HG03095 (cell line): ENCODE measurements at regions not wholly inside any gene's neighbourhood (a gene's known extent, or its start where the extent isn't known, plus 50 kb on each side); places are given as distances from the start of the nearest gene placed in this dataset.
"Not testable (repeated sequence)": the region's sequence is repeated elsewhere in the genome, so short reads cannot be mapped to it uniquely, and the experiment has no call there.

Source experiments
- ATAC-seq: cut with Tn5 transposase; IDR thresholded peaks from one replicate; pipeline ENCODE4 v1.9.1; 2021; ENCODE audit warnings: moderate library complexity; ENCODE audit not compliant: unreplicated experiment

- no peak for ATAC-seq
Observed at GRCh38 chr5:116750631-116751580, 176.3 kb upstream of the SEMA6A start.

GRCh38 chr5:116747881-116748280 lies 173.3 kb upstream of the SEMA6A start:
- ATAC-seq: no peak

GRCh38 chr5:116746668-116747067 lies 172.0 kb upstream of the SEMA6A start:
- ATAC-seq: no peak

DNA sequence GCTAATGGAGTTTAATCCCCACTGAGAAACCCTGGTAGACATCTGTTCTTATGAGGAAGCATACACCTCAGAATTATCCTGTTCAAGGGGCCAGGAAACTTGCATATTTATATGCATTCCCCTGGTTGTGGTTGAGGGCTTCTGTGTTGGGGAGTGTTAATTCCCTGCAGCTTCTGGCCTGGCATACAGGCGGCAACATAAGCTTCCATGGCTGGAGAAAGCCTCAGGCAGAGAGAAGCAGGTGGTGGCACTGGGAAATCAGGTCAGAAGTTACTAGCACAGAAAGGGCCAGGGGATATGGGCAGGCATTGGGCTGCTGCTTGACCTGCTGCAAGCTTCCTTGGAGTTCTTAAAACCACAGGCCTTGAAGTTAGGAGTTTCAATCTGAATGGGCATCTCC lies 166.1 kb upstream of the SEMA6A start:
- no peak for ATAC-seq

DNA sequence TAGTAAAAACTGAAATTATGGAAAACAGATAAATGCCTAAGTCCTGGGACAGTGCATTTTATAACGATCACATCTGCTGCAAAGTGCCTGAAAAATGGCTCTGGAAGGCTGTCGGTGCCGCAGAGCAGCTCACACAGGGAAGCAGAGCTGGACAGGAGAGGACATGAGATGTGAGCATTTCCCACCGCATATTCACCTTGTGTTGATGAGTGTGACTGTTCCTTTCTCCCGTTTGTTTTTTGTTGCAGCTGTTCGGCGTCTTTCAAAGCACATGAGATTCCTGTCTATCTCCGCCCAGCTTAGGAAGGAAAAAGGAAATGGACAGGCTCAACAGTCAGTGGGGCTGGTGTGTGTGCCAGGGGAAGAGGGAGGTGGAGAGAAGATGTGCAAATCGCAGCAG lies 164.9 kb upstream of the SEMA6A start:
- ATAC-seq: no peak

- no peak for ATAC-seq
Observed at GRCh38 chr5:116738615-116739261, 164.1 kb upstream of the SEMA6A start.

GRCh38 chr5:116738239-116738614 lies 163.6 kb upstream of the SEMA6A start:
- no peak for ATAC-seq

DNA sequence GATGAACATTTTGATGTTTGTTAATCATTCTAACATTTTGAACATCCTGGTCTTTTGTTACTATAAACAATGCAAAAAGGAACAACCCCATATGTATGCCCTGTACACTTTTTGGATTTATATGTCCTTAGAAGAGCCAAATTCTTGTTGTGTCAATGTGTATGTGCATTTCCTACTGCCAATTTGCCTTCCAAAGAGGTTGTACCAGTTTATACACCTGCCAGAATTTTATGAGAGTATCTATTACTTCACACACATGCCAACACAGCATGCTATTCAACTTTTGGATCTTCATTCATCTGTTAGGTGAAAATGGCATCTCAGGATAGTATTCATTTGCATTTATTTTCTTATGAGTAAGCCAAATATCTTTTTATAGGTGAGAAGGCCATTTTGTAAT lies 162.0 kb upstream of the SEMA6A start:
- ATAC-seq: no peak

GRCh38 chr5:116733991-116734975 lies 159.7 kb upstream of the SEMA6A start:
- ATAC-seq: no peak

- ATAC-seq: no peak
Observed at GRCh38 chr5:116732591-116732990, 158.0 kb upstream of the SEMA6A start.

DNA sequence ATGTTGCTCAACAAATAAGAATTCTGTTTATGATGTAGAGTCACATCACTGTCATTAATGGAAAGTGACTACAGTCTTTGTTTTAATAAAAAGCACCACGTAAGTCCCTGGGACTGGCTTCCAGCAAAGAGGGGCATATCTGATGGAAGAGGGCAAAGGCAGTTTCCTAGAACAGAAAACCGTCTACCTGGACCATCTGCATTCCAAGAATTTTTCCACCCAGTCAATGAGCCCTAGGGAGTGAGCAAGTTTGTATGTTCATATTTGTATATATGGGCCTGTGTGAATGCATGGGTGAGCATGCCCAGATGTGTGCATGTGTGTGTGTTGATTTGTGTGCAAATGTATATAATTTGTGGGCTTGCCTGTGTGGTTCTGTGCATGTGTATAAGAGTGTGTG lies 156.8 kb upstream of the SEMA6A start:
- ATAC-seq: no peak

GRCh38 chr5:116730706-116731105 lies 156.1 kb upstream of the SEMA6A start:
- ATAC-seq: no peak

DNA sequence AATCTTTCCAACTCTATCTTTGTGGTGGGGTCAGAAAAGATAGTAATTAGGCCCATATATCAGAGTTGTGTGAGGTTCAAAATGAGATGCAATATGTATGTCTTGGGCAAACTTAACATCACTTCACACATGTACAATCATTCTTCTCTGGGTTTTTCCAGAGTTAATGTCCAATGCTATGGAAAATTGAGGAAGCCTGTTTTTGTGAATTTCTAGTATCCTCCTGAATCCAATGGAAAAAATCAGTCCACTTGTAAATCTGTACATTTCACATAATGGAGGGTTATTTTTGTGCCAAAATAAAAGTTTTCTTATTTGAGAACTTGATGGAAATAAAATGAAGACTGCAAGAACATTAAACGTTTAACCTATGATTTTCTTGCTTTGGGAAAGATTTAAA lies 155.6 kb upstream of the SEMA6A start:
- ATAC-seq: no peak

DNA sequence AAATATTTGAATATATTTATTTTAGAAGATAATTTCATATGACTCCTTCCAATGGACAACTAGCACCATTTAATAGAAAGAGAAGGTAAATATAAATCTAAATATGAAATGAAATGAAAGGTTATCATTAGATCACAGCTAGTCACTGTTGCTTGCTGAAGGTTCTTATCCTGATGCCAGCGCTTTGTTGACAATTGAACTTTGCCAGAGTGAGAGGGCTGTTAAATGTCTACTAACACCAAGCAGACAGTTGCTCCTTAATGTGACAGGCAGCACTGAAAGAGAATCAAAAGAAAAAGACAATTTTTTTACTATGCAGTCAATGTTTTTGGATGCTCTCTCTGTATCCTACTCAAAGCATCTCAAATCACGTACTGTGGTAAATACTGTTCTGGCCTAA lies 152.6 kb upstream of the SEMA6A start:
- ATAC-seq: no peak

DNA sequence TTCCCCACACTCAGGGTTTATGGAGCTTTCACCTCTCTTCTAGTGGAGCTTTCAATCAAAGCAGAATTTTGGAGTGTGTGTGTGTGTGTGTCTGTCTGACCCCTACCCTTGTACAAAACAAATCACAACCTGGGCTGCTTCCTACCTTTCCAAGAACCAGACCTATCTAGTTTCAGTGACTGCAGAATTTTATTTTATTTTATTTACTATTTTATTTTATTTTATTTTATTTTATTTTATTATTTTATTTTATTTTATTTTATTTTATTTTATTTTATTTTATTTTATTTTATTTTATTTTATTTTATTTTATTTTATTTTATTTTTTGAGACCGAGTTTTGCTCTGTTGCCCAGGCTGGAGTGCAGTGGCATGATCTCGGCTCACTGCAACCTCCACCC lies 151.6 kb upstream of the SEMA6A start:
- not testable (repeated sequence) for ATAC-seq

- no peak for ATAC-seq
Observed at GRCh38 chr5:116724971-116725370, 150.3 kb upstream of the SEMA6A start.

- no peak for ATAC-seq
Observed at GRCh38 chr5:116722651-116723050, 148.0 kb upstream of the SEMA6A start.

- ATAC-seq: no peak
Observed at GRCh38 chr5:116719106-116719505, 144.5 kb upstream of the SEMA6A start.

DNA sequence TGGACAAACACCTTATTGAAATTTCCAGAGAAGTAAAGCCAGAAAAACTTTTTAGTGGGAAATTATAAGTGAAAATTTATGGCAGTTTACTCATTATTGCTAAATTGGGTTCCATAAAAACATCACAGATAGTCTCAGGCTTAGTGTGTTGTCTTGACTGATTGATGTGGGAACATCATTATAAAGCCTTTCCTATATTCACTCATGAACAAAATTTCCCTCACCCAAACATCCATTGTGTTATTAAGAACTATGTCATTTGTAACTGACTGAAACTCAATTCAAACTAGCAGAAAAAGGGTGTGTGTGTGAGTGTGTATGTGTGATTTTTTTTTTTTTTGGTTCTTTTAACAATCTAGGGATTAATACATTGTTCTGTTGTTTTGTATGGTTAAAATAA lies 143.7 kb upstream of the SEMA6A start:
- ATAC-seq: no peak

DNA sequence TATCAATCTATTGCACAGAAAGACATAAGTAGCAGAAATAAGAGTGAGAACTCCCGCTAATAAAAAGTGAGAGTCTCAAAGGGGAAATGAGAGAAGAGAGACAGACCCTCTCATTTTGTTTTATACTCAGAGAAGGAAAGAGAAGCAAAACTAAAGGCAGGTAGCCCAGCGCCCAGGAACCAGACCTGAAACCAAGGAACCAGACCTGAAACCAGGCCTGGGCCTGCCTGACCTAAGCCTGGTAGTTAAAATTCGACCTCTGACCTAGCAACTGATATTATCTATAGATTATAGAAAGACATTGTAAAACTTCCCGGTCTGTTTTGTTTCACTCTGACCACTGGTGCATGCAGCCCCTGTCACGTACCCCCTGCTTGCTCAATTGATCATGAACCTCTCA lies 134.5 kb upstream of the SEMA6A start:
- ATAC-seq: no peak

DNA sequence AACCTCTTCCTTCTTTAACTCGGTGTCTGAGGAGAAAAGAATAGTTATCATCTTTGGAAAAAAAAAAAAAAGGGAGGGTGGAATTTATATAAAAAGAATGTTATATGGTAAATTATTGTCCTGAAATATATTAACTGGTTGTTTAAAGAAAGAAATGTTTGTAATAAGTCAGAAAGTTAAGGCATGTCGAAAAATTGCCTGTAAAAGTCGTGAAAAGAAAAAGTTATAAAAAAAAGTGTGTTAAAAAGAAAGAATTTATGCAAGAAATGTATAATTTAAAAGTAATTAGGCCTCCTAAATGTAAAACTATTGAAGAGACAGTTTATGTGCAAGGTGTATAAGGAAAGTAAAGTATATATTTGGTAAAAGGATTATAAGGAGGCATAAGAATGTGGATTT lies 130.5 kb upstream of the SEMA6A start:
- not testable (repeated sequence) for ATAC-seq
